ENCODE measurements at regions not wholly inside any gene's neighbourhood (a gene's known extent, or its start where the extent isn't known, plus 50 kb on each side); places are given as distances from the start of the nearest gene placed in this dataset.

- Histone ChIP-seq H3K9me1 (ENCODE audit: control insufficient read depth, insufficient read depth, low read length) (no peaks in the 10 kb centered on the region), H3K9ac (ENCODE audit: insufficient read depth in 1 of 2, low read depth in 2 of 2, low read length in 2 of 2) (no peak overlapping the region), H2AFZ (ENCODE audit: low read depth, low read length) (no peak overlapping the region), H3K9me3 (replicated peaks; ENCODE audit: control insufficient read depth, insufficient read depth, low read depth, low read length) (no peaks in the 10 kb centered on the region), H3K27me3 (ENCODE audit: control insufficient read depth in 2 of 2, insufficient read depth in 2 of 2, low read length in 2 of 2) (no peaks in the 10 kb centered on the region), H3K36me3 (ENCODE audit: control insufficient read depth, insufficient read depth, low read length) (no peaks in the 10 kb centered on the region), H3K4me2 (ENCODE audit: insufficient read depth, low read length) (no peak overlapping the region), H3K27ac (ENCODE audit: extremely low read depth, low read depth, low read length) (no peak overlapping the region), H3K4me1 (replicated peaks in 1 of 2; ENCODE audit: control insufficient read depth in 2 of 2, insufficient read depth in 2 of 2, low read length in 2 of 2) (no peaks in the 10 kb centered on the region), H3K79me2 (ENCODE audit: control insufficient read depth, insufficient read depth, low read length) (no peaks in the 10 kb centered on the region), H4K20me1 (replicated peaks; ENCODE audit: control insufficient read depth, insufficient read depth, low read length) (no peaks in the 10 kb centered on the region), H3K4me3 (no peak overlapping the region)
- DNase-seq (ENCODE audit: extremely low read depth in 1 of 4, low spot score in 3 of 4) (no peak), FAIRE-seq (no peak), ATAC-seq (no peak)
- BruUV-seq (replicated peaks), result no TSS peak
- intact Hi-C loops (cut with micrococcal nuclease) (no loop called here), in situ Hi-C loops (cut with MboI) (no loop called here)
- WGBS (ENCODE audit: insufficient coverage, low coverage, missing lambda C conversion rate), result 1% methylated on average over 6 of the region's 6 CpGs
- POLR2A ChIA-PET, result no interaction called here
- CTCF ChIA-PET (ENCODE audit: low intra/inter-chr PET ratio), result no interaction called here
- TF ChIP-seq CBX8 (IDR thresholded peaks at IDR 0.05; ENCODE audit: borderline replicate concordance, extremely low read depth, low read depth, low read length, poor library complexity, severe bottlenecking) (no peak), ZNF561 (CRISPR knock-in tag; conservative IDR thresholded peaks at IDR 0.05) (no peak), HMG20B (CRISPR knock-in tag; IDR thresholded peaks at IDR 0.05) (no peak), ZNF644 (tag; IDR thresholded peaks at IDR 0.05; ENCODE audit: low read depth) (no peak), HDAC1 (IDR thresholded peaks at IDR 0.05) (no peak), ZFP30 (CRISPR knock-in tag; IDR thresholded peaks at IDR 0.05; ENCODE audit: borderline replicate concordance) (no peak), KDM2B (CRISPR knock-in tag; IDR thresholded peaks at IDR 0.05) (no peak), PTBP1 (IDR thresholded peaks at IDR 0.05; ENCODE audit: low read depth, low read length) (no peak), POLR3G (IDR thresholded peaks at IDR 0.05; ENCODE audit: extremely low read depth, insufficient read length, insufficient replicate concordance) (no peak), SMARCC2 (IDR thresholded peaks at IDR 0.05; ENCODE audit: low read depth) (no peak), ZNF584 (CRISPR knock-in tag; IDR thresholded peaks at IDR 0.05; ENCODE audit: low read depth) (no peak), MIER1 (IDR thresholded peaks at IDR 0.05; ENCODE audit: low read depth) (no peak), ZC3H4 (CRISPR knock-in tag; IDR thresholded peaks at IDR 0.05; ENCODE audit: borderline replicate concordance) (no peak), CSDE1 (IDR thresholded peaks at IDR 0.05) (no peak), MAFK (IDR thresholded peaks at IDR 0.05; ENCODE audit: low read length) (no peak), TGIF2 (CRISPR knock-in tag; IDR thresholded peaks at IDR 0.05) (no peak), REST (IDR thresholded peaks at IDR 0.05; ENCODE audit: borderline replicate concordance) (no peak), REST (CRISPR knock-in tag; IDR thresholded peaks at IDR 0.05; ENCODE audit: low read depth) (no peak)
Observed at GRCh38 chr5:82811490-82811889, 265.7 kb downstream of the TMEM167A start.
